IMR-90 (cell line): ENCODE measurements at regions not wholly inside any gene's neighbourhood (a gene's known extent, or its start where the extent isn't known, plus 50 kb on each side); places are given as distances from the start of the nearest gene placed in this dataset.

Source experiments
- ATAC-seq: fragments of 200-7000 bp; cut with Tn5 transposase; 2 replicates; pipeline ENCODE4 v1.9.1; 2020; ENCODE audit warnings: low read depth, mild to moderate bottlenecking, moderate library complexity
- BruUV-seq: library from RNA; stranded (reverse); fragments of 400-500 nt; replicated peaks from 2 replicates; lab custom pipeline; 2021; lab: Mats Ljungman, UMichigan
- CTCF ChIA-PET: fragments of 300-600 bp; formaldehyde crosslinking; extraction: SDS; loops from one replicate; lab custom pipeline; 2021; ENCODE audit warnings: antibody characterized with exemption; lab: Yijun Ruan, JAX
- POLR2A ChIA-PET: fragments of 300-600 bp; sonication (Branson Sonifier 250); formaldehyde crosslinking; loops from one replicate; lab custom pipeline; 2022; ENCODE audit warnings: antibody characterized with exemption; ENCODE audit not compliant: unreplicated experiment; lab: Charles Lee
- DNase-seq: peaks from one replicate; pipeline ENCODE4 v3.0.0; 2013
- H2AFZ ChIP-seq: replicated peaks from 2 replicates; pipeline ENCODE3; 2013; ENCODE audit warnings: low read length, mild to moderate bottlenecking; ENCODE audit not compliant: poor library complexity
- H2AK5ac ChIP-seq: 2 replicates; pipeline ENCODE4 v1.6.1; 2013; ENCODE audit warnings: low read depth, low read length, inconsistent platforms
- H2AK9ac ChIP-seq: replicated peaks from 2 replicates; pipeline ENCODE3; 2013; ENCODE audit warnings: mild to moderate bottlenecking, low read depth, low read length, moderate library complexity; ENCODE audit not compliant: poor library complexity
- H2BK120ac ChIP-seq: 2 replicates; pipeline ENCODE4 v1.6.1; 2013; ENCODE audit warnings: low read depth, low read length, inconsistent platforms
- H2BK15ac ChIP-seq: 3 replicates; pipeline ENCODE4 v1.6.1; 2013; ENCODE audit warnings: low read depth, low read length, inconsistent platforms
- H2BK20ac ChIP-seq: 2 replicates; pipeline ENCODE4 v1.6.1; 2013; ENCODE audit warnings: low read depth, mild to moderate bottlenecking, inconsistent platforms, low read length, moderate library complexity
- H2BK5ac ChIP-seq: 2 replicates; pipeline ENCODE4 v1.6.1; 2013; ENCODE audit warnings: mild to moderate bottlenecking, low read depth, low read length, inconsistent platforms; ENCODE audit not compliant: poor library complexity, severe bottlenecking
- H3K14ac ChIP-seq: replicated peaks from 2 replicates; pipeline ENCODE4 v1.6.1; 2013; ENCODE audit warnings: low read depth, low read length, inconsistent platforms
- H3K18ac ChIP-seq: 2 replicates; pipeline ENCODE4 v1.6.1; 2013; ENCODE audit warnings: low read depth, low read length, control low read depth
- H3K23ac ChIP-seq: 2 replicates; pipeline ENCODE4 v1.6.1; 2013; ENCODE audit warnings: low read depth, low read length, inconsistent platforms
- H3K27ac ChIP-seq: 2 replicates; pipeline ENCODE4 v1.5.1; 2013; ENCODE audit warnings: mild to moderate bottlenecking, control low read depth, low read length; ENCODE audit not compliant: insufficient read depth
- H3K27me3 ChIP-seq: 2 replicates; pipeline ENCODE4 v1.6.1; 2013; ENCODE audit warnings: low read length; ENCODE audit not compliant: control insufficient read depth, insufficient read depth
- H3K36me3 ChIP-seq: 2 replicates; pipeline ENCODE4 v1.6.1; 2013; ENCODE audit warnings: low read length, mixed read lengths; ENCODE audit not compliant: control insufficient read depth, insufficient read depth
- H3K4ac ChIP-seq: 2 replicates; pipeline ENCODE4 v1.6.1; 2013; ENCODE audit warnings: low read depth, low read length, inconsistent platforms
- H3K4me1 ChIP-seq: 2 replicates; pipeline ENCODE4 v1.6.1; 2013; ENCODE audit warnings: low read length, mixed read lengths; ENCODE audit not compliant: control insufficient read depth, insufficient read depth
- H3K4me2 ChIP-seq: 2 replicates; pipeline ENCODE4 v1.6.1; 2013; ENCODE audit warnings: low read depth, mild to moderate bottlenecking, control low read depth, low read length, moderate library complexity
- H3K4me3 ChIP-seq: 2 replicates; pipeline ENCODE4 v1.5.1; 2013; ENCODE audit warnings: low read depth, mild to moderate bottlenecking, control low read depth, low read length, moderate library complexity; ENCODE audit not compliant: insufficient read depth
- H3K56ac ChIP-seq: 2 replicates; pipeline ENCODE4 v1.6.1; 2013; ENCODE audit warnings: low read length, inconsistent platforms; ENCODE audit not compliant: insufficient read depth; ENCODE audit errors: extremely low read depth
- H3K79me1 ChIP-seq, 2 experiments: 2 replicates each; pipeline ENCODE4 v1.6.1; 2013; ENCODE audit warnings: low read length in 2 of 2, inconsistent platforms in 1 of 2, low read depth in 1 of 2
- H3K9ac ChIP-seq: 2 replicates; pipeline ENCODE4 v1.6.1; 2013; ENCODE audit warnings: low read depth, low read length, control low read depth
- H3K9me1 ChIP-seq: 2 replicates; pipeline ENCODE4 v1.6.1; 2013; ENCODE audit warnings: low read length, inconsistent platforms; ENCODE audit not compliant: insufficient read depth
- H3K9me3 ChIP-seq: 2 replicates; pipeline ENCODE4 v1.6.1; 2013; ENCODE audit warnings: low read length; ENCODE audit not compliant: control insufficient read depth, insufficient read depth
- H4K20me1 ChIP-seq: 2 replicates; pipeline ENCODE4 v1.6.1; 2013; ENCODE audit warnings: low read length, inconsistent platforms; ENCODE audit not compliant: insufficient read depth
- H4K5ac ChIP-seq: 2 replicates; pipeline ENCODE4 v1.6.1; 2013; ENCODE audit warnings: mild to moderate bottlenecking, low read depth, low read length, control low read depth
- H4K8ac ChIP-seq, 2 experiments: 2 replicates each; pipeline ENCODE4 v1.6.1; 2013; ENCODE audit warnings: low read depth in 2 of 2, low read length in 2 of 2, control low read depth in 1 of 2, inconsistent platforms in 1 of 2
- H4K91ac ChIP-seq: 2 replicates; pipeline ENCODE4 v1.6.1; 2013; ENCODE audit warnings: low read depth, low read length, inconsistent platforms; ENCODE audit not compliant: insufficient read depth
- BHLHE40 ChIP-seq: fragments of 150-350 bp; IDR thresholded peaks from 2 replicates; pipeline ENCODE4 v1.6.1; 2016; ENCODE audit warnings: mild to moderate bottlenecking, low read depth, low read length
- CEBPB ChIP-seq: IDR thresholded peaks from 2 replicates; pipeline ENCODE4 v1.6.1; 2012; ENCODE audit warnings: low read depth, low read length, improper control_type of control experiment
- CHD1 ChIP-seq: IDR thresholded peaks from 2 replicates; pipeline ENCODE4 v1.6.1; 2012; ENCODE audit warnings: low read depth, low read length, improper control_type of control experiment
- ELK1 ChIP-seq: fragments of 150-350 bp; IDR thresholded peaks from 2 replicates; pipeline ENCODE4 v1.6.1; 2016; ENCODE audit warnings: low read depth, mild to moderate bottlenecking, low read length, moderate library complexity, borderline replicate concordance
- FOS ChIP-seq: fragments of 150-350 bp; IDR thresholded peaks from 2 replicates; pipeline ENCODE4 v1.6.1; 2016; ENCODE audit warnings: low read depth, low read length
- MAFK ChIP-seq: IDR thresholded peaks from 2 replicates; pipeline ENCODE4 v1.6.1; 2012; ENCODE audit warnings: low read depth, low read length, improper control_type of control experiment
- MAZ ChIP-seq: IDR thresholded peaks from 2 replicates; pipeline ENCODE4 v1.6.1; 2012; ENCODE audit warnings: low read depth, mild to moderate bottlenecking, low read length, improper control_type of control experiment, moderate library complexity, borderline replicate concordance
- NFE2L2 ChIP-seq: fragments of 150-350 bp; IDR thresholded peaks from 2 replicates; pipeline ENCODE4 v1.6.1; 2016; ENCODE audit warnings: low read depth, mild to moderate bottlenecking, low read length
- POLR2A ChIP-seq: IDR thresholded peaks from 2 replicates; pipeline ENCODE4 v1.6.1; 2012; ENCODE audit warnings: mild to moderate bottlenecking, low read depth, low read length
- RCOR1 ChIP-seq: IDR thresholded peaks from 2 replicates; pipeline ENCODE4 v1.6.1; 2012; ENCODE audit warnings: mild to moderate bottlenecking, low read length, improper control_type of control experiment; ENCODE audit not compliant: insufficient replicate concordance
- RFX5 ChIP-seq: IDR thresholded peaks from 2 replicates; pipeline ENCODE4 v1.8.0; 2012; ENCODE audit warnings: low read depth, mild to moderate bottlenecking, low read length, moderate library complexity
- SMC3 ChIP-seq: fragments of 150-350 bp; IDR thresholded peaks from 2 replicates; pipeline ENCODE4 v1.6.1; 2016; ENCODE audit warnings: low read depth, mild to moderate bottlenecking, antibody characterized with exemption, low read length, moderate library complexity
- WGBS, 2 experiments: methylation state at CpG; one replicate each; pipeline versions ENCODE4 v1.1.5 to v1.1.7; 2013; ENCODE audit warnings: missing lambda C conversion rate in 2 of 2; ENCODE audit not compliant: insufficient read length in 1 of 2; ENCODE audit errors: extremely low coverage in 2 of 2; 5-methylcytosine and 5-hydroxymethylcytosine counted together
- dilution Hi-C: fragments of 300-500 bp; cut with HindIII; formaldehyde crosslinking; loops from one replicate; pipeline ENCODE4 v1.14.3; 2018; ENCODE audit warnings: low sequenced_read_pairs; ENCODE audit not compliant: unreplicated experiment
- in situ Hi-C: fragments of 300-500 bp; cut with MboI; formaldehyde crosslinking; loops from 3 replicates; pipeline ENCODE4 v1.14.3; 2019; ENCODE audit warnings: low sequenced_read_pairs, inconsistent platforms, mixed read lengths
- intact Hi-C: fragments of 100-400 bp; cut with micrococcal nuclease; formaldehyde crosslinking; loops from 2 replicates; pipeline ENCODE4 v1.10.0; 2022
- TF ChIP-seq, protein P1 (sequence below): fragments of 150-350 bp; IDR thresholded peaks from 2 replicates; pipeline ENCODE4 v1.6.1; 2017; ENCODE audit warnings: mild to moderate bottlenecking, antibody characterized with exemption, low read length, low read depth

DNA sequence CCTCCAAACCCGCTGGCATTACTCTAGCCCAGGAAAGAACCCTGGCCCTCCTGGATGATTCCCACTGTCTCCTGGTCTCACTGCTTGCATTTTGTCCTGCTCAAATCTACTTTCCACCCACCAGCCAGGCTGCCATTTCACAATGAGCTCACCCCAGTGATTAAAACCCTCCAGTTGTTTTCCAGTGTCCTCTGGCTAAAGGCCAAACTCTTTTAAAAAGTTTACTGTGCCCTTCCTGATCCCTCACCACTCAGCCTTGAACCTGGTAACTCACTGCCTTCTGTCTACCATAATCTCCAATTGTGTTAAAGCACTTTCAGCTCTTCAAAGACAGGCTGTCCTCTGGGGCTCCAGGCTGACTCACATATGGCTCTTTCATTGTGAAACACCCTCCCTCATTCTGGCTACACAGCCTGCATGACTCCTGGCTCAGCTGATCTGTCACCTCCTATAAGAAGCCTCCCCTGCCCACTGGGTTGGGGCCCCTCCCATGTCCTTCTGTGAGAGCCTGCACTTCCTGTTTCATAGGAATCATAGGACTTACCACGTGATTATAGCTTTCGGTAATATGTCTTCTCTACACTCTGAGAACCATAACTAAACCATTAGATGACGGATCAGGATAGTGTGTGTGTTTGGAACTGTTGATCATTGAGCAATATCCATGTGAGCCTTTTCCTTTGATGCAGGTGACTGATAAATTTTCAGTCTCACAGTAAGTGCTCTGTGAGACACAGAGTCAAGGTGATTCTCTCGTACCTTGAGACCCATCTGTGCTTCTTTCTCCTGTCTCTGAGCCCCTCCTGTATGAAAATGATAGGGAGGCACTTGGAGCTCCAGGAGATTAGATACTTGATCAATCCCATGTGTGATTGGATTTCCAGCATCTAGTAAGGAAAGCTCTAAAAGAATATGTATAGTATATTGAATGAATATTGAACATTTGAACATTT is 590.8 kb upstream of the ID2 start:
- ATAC-seq (peak; percentile 69), DNase-seq (peak; percentile 93)
- no peak overlapping the region for H2AK9ac ChIP-seq
- dilution Hi-C loops, result no loop called here
- ChIA-PET CTCF (no interaction called here), POLR2A (no interaction called here)
- H3K4me2 ChIP-seq, result 0 out of 2 replicates have a peak overlapping the region, but pooled peaks have one; percentile 22
- peak overlapping the region; percentile 69; the same call in 1 of the 2 replicates for H2AK5ac ChIP-seq
- H2BK20ac ChIP-seq, result peak overlapping the region; percentile 59
- peak overlapping the region; percentile 61 for H4K91ac ChIP-seq
- H3K4me1 ChIP-seq, result peaks cover 24% of the 10 kb centered on the region
- peak overlapping the region; percentile 48 for H3K14ac ChIP-seq
- intact Hi-C loops, result no loop called here
- H2BK5ac ChIP-seq, result no peak overlapping the region
- no peak overlapping the region for H3K27ac ChIP-seq
- peak overlapping the region; percentile 56; the same call in 2 of the 3 replicates for H2BK15ac ChIP-seq
- no peak overlapping the region for H3K4me3 ChIP-seq
- BruUV-seq, result no TSS peak
- H3K9me3 ChIP-seq, result no peaks in the 10 kb centered on the region
- 88% methylated on average over 1 of the region's 5 CpGs; no CpG with 5 or more reads in 1 of the 2 experiments for WGBS, 2 experiments
- H3K79me1 ChIP-seq, result no peaks in the 10 kb centered on the region
- H4K20me1 ChIP-seq, result no peaks in the 10 kb centered on the region
- H3K9ac ChIP-seq, result no peak overlapping the region
- peak overlapping the region; percentile 93 for H3K18ac ChIP-seq
- peak overlapping the region; percentile 76 for H2BK120ac ChIP-seq
- H3K56ac ChIP-seq, result 0 out of 2 replicates have a peak overlapping the region, but pooled peaks have one; percentile 19
- peaks cover 13% of the 10 kb centered on the region for H3K9me1 ChIP-seq
- peak overlapping the region; percentile 75; the same call in 1 of the 2 replicates for H4K5ac ChIP-seq
- peak overlapping the region; percentile 35 for H2AFZ ChIP-seq
- in situ Hi-C loops, result no loop called here
- peak overlapping the region; percentile 41; the same call in 1 of the 2 replicates for H3K23ac ChIP-seq
- peak overlapping the region; percentile 80 for H3K4ac ChIP-seq
- peak overlapping the region; percentile 75 to 79 for H4K8ac ChIP-seq
- no peaks in the 10 kb centered on the region for H3K36me3 ChIP-seq
- no peaks in the 10 kb centered on the region for H3K27me3 ChIP-seq
- TF ChIP-seq SMC3 (no peak), BHLHE40 (no peak), CEBPB (peak; percentile 94), ELK1 (no peak), RFX5 (no peak), FOS (peak; percentile 77; the same call in 1 of the 2 replicates), POLR2A (no peak), NFE2L2 (no peak), MAZ (no peak; the same call in 1 of the 2 replicates), RCOR1 (no peak), CHD1 (no peak), MAFK (no peak)
- TF ChIP-seq, protein P1, sequence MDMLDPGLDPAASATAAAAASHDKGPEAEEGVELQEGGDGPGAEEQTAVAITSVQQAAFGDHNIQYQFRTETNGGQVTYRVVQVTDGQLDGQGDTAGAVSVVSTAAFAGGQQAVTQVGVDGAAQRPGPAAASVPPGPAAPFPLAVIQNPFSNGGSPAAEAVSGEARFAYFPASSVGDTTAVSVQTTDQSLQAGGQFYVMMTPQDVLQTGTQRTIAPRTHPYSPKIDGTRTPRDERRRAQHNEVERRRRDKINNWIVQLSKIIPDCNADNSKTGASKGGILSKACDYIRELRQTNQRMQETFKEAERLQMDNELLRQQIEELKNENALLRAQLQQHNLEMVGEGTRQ, result peak; percentile 96
